Hematopoietic multipotent progenitor cell treated with erythropoietin and hydrocortisone succinate and interleukin-3 and kit ligand, for 15 days (in vitro differentiated cells): ENCODE measurements at regions not wholly inside any gene's neighbourhood (a gene's known extent, or its start where the extent isn't known, plus 50 kb on each side); places are given as distances from the start of the nearest gene placed in this dataset.

Experiments used
- DNase-seq: peaks from one replicate; pipeline ENCODE4 v3.0.0-alpha.2; 2015; ENCODE audit warnings: low spot score

- no peak for DNase-seq
Observed at GRCh38 chr20:11447371-11448100, 470.2 kb upstream of the BTBD3 start.

- DNase-seq, result no peak
Observed at GRCh38 chr20:11448554-11448953, 469.1 kb upstream of the BTBD3 start.

DNA sequence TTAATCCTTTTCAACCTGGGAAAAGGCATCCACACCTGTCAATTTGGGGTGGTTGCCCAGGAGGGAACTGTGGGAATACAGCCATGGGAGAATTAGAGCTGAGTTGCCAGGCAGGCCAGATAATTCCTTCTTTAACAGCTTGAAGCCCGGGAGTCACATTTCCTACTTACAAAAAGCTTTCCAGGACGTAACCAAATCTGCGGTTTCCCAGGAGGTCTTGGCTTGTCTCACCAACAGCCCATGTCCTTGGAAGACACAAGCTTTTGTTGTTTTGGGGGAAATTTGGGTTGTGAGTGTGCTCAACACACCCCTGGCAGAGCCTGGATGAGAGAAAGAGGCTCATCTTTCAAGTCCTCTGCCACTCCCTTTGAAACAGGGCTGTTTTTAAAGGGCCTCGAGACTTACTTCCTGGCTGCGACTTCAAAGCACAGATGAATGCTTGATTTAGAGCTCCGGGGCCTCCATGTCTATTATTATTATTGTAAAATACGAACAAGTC, 465.9 kb upstream of the BTBD3 start:
- no peak for DNase-seq

GRCh38 chr20:11452326-11452725, 465.4 kb upstream of the BTBD3 start:
- no peak for DNase-seq

GRCh38 chr20:11453430-11453829, 464.3 kb upstream of the BTBD3 start:
- no peak for DNase-seq

- no peak for DNase-seq
Observed at GRCh38 chr20:11454966-11455799, 462.5 kb upstream of the BTBD3 start.

- no peak for DNase-seq
Observed at GRCh38 chr20:11457488-11457887, 460.2 kb upstream of the BTBD3 start.

GRCh38 chr20:11459090-11459890, 458.4 kb upstream of the BTBD3 start:
- DNase-seq, result no peak

GRCh38 chr20:11467436-11467835, 450.3 kb upstream of the BTBD3 start:
- no peak for DNase-seq

GRCh38 chr20:11468880-11469279, 448.8 kb upstream of the BTBD3 start:
- no peak for DNase-seq

DNA sequence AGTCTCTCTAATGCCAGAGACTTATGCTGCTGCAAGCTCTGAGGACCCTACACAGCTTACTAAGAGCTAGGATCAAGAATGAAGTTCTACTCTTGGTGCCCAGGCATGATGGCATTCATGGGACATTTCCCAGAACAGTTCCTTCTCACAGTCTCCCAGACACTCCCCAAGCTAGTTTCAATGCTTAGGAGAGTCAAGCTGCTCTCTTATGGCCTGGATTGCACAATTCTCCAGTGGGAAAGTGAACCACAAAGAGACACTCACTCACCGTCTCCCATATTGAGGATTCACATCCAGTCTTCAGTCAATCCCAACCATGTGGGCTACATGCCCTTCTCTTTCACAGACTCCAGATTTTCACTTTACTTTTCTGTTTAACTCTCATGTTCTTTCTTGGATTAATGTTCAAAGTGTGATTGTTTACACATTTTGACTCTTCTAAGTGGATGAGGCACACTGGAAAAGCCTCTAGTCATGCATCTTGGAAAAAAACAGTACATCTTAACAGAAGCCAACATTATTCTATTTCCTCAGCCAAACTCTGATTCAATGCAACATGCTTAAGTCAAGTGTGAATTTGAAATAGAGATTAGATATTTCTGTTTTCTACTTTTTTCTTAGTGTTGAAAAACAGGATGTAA, 447.8 kb upstream of the BTBD3 start:
- DNase-seq, result no peak

GRCh38 chr20:11473983-11474382, 443.7 kb upstream of the BTBD3 start:
- DNase-seq, result no peak

- DNase-seq, result no peak
Observed at GRCh38 chr20:11483697-11484096, 434.0 kb upstream of the BTBD3 start.

DNA sequence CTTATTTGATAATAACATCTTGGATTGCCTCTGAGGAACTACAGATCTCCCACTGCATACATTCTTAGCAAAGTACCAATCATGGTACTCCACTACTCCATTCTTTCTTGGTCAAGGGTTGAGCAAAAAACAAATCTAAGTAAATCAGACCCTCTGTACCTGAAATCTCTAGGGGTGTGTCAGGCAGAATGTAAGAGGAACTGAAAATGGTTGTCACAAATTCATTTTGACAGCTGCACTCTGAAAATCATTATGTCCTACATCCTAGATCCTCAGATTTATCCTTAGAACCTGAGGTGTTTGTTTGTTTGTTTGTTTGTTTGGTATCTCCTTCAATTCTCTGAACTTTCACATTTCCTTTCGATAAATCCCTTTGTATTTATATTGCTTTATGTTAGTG, 433.2 kb upstream of the BTBD3 start:
- DNase-seq, result no peak

GRCh38 chr20:11492386-11492785, 425.3 kb upstream of the BTBD3 start:
- DNase-seq, result no peak

- DNase-seq, result no peak
Observed at GRCh38 chr20:11492846-11493245, 424.8 kb upstream of the BTBD3 start.

DNA sequence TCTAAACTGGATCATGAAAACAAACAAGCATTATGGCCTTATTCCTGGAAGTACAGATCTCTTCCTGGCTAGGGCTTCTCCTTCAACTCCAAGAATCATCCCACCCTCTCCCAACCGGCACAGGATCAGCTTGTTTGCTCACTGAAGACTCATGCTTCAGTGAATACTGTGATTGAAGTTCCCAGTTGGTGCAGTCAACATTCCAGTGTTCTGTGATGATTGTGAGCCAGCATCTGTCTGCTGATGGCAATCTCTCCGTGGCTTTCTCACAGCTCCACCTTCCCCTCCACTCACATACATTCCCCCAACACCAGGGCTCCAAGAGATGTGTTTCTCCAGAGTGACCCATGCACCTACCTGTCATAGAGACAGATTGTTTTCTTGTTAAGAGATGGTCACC, 421.3 kb upstream of the BTBD3 start:
- DNase-seq, result no peak

GRCh38 chr20:11497545-11497944, 420.1 kb upstream of the BTBD3 start:
- no peak for DNase-seq

GRCh38 chr20:11499101-11499634, 418.5 kb upstream of the BTBD3 start:
- DNase-seq, result no peak

DNA sequence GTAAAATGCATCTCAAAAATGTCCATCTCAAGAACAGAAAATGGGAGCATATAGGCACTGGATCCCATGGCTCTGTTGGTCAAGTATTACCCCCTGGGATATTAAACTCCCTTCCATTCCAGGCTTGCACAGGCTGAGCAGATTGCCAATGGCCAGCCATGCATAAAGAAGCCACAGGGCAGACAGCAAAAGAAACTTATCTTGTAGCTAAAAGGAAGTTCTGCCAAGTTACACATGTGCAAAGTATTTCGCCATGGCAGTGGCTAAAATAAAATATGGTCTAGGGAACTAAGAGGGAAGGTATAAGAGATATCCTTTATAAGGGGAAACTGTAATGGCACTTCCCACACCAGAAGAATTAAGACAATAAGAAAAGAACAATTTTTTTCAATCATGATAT, 415.6 kb upstream of the BTBD3 start:
- no peak for DNase-seq

GRCh38 chr20:11502671-11503070, 415.0 kb upstream of the BTBD3 start:
- DNase-seq, result no peak

DNA sequence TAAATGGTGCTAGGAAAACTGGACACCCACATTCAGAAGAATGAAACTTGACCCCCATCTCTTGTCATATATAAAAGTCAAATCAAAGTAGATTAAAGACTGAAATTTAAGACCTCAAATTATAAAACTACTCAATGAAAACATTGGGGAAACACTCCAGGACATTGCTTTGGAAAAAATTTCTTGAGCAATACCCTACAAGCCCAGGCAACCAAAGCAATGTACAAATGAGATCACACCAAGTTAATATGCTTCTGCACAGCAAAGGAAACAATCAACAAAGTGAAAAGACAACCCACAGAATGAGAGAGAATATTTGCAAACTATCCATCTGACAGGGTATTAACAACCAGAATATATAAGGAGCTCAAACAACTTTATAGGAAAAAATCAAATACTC, 407.9 kb upstream of the BTBD3 start:
- no peak for DNase-seq
